D341Med (cell line): ENCODE measurements at regions not wholly inside any gene's neighbourhood (a gene's known extent, or its start where the extent isn't known, plus 50 kb on each side); places are given as distances from the start of the nearest gene placed in this dataset.
A peak's percentile ranks its signal among the peaks of the same experiment; 100 is the strongest.

ENCODE experiments used
- DNase-seq: peaks from one replicate; pipeline ENCODE4 v3.0.0; 2012; ENCODE audit warnings: low spot score

- DNase-seq = no peak
Observed at GRCh38 chr18:56545464-56545863, 92.9 kb downstream of the TXNL1 start.

- DNase-seq = no peak
Observed at GRCh38 chr18:56542476-56542875, 95.9 kb downstream of the TXNL1 start.

- DNase-seq = no peak
Observed at GRCh38 chr18:56541793-56542192, 96.6 kb downstream of the TXNL1 start.

GRCh38 chr18:56541340-56541739 lies 97.1 kb downstream of the TXNL1 start:
- no peak for DNase-seq

- DNase-seq = no peak
Observed at GRCh38 chr18:56538746-56539145, 99.6 kb downstream of the TXNL1 start.

GRCh38 chr18:56532176-56532840 lies 106.1 kb downstream of the TXNL1 start:
- no peak for DNase-seq

GRCh38 chr18:56522816-56523215 lies 115.6 kb downstream of the TXNL1 start:
- DNase-seq = no peak

- DNase-seq = no peak
Observed at GRCh38 chr18:56521263-56521662, 117.1 kb downstream of the TXNL1 start.

GRCh38 chr18:56517761-56518160 lies 120.6 kb downstream of the TXNL1 start:
- no peak for DNase-seq

GRCh38 chr18:56517196-56517595 lies 121.2 kb downstream of the TXNL1 start:
- DNase-seq = peak; percentile 6

- DNase-seq = no peak
Observed at GRCh38 chr18:56516789-56517188, 121.6 kb downstream of the TXNL1 start.

- DNase-seq = no peak
Observed at GRCh38 chr18:56515522-56515921, 122.9 kb downstream of the TXNL1 start.

GRCh38 chr18:56511996-56512395 lies 126.4 kb downstream of the TXNL1 start:
- no peak for DNase-seq

GRCh38 chr18:56510108-56510507 lies 128.3 kb downstream of the TXNL1 start:
- DNase-seq = no peak

- no peak for DNase-seq
Observed at GRCh38 chr18:56509656-56510055, 128.7 kb downstream of the TXNL1 start.

- DNase-seq = no peak
Observed at GRCh38 chr18:56508370-56509036, 129.9 kb downstream of the TXNL1 start.

GRCh38 chr18:56505971-56506370 lies 132.4 kb downstream of the TXNL1 start:
- no peak for DNase-seq

- DNase-seq = no peak
Observed at GRCh38 chr18:56505293-56505692, 133.1 kb downstream of the TXNL1 start.

GRCh38 chr18:56501896-56502295 lies 136.5 kb downstream of the TXNL1 start:
- no peak for DNase-seq

- no peak for DNase-seq
Observed at GRCh38 chr18:56495884-56496283, 142.5 kb downstream of the TXNL1 start.

GRCh38 chr18:56493531-56493930 lies 144.9 kb downstream of the TXNL1 start:
- no peak for DNase-seq

GRCh38 chr18:56492136-56492535 lies 146.3 kb downstream of the TXNL1 start:
- no peak for DNase-seq

GRCh38 chr18:56490942-56491341 lies 147.4 kb downstream of the TXNL1 start:
- no peak for DNase-seq

- DNase-seq = no peak
Observed at GRCh38 chr18:56489893-56490292, 148.5 kb downstream of the TXNL1 start.
